ENCODE measurements at regions not wholly inside any gene's neighbourhood (a gene's known extent, or its start where the extent isn't known, plus 50 kb on each side); places are given as distances from the start of the nearest gene placed in this dataset.

DNA sequence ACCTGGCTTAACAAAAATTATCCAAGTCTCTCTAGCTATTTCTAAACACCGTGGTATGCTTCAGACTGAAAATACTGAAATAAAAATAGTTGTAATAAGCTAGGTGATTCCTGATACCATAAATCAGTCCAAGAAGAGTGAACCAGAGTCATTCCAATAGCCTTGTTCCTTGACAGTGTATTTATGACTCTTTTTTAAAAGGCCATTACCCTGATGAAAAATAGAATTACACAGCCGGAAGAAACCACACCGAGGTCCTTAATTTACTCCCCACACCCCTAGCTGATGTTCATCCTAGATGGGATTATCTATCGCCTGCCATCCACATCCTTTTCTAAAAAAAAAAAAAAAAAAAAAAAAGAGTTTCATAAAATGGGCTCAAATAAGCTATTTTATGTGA, 457.6 kb upstream of the GRAMD2B start:
- H3K36me3 ChIP-seq, result no peaks in the 10 kb centered on the region
- H3K4me3 ChIP-seq (ENCODE audit: low read depth, low read length), result no peak overlapping the region
- TF ChIP-seq, protein P1, sequence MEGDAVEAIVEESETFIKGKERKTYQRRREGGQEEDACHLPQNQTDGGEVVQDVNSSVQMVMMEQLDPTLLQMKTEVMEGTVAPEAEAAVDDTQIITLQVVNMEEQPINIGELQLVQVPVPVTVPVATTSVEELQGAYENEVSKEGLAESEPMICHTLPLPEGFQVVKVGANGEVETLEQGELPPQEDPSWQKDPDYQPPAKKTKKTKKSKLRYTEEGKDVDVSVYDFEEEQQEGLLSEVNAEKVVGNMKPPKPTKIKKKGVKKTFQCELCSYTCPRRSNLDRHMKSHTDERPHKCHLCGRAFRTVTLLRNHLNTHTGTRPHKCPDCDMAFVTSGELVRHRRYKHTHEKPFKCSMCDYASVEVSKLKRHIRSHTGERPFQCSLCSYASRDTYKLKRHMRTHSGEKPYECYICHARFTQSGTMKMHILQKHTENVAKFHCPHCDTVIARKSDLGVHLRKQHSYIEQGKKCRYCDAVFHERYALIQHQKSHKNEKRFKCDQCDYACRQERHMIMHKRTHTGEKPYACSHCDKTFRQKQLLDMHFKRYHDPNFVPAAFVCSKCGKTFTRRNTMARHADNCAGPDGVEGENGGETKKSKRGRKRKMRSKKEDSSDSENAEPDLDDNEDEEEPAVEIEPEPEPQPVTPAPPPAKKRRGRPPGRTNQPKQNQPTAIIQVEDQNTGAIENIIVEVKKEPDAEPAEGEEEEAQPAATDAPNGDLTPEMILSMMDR (IDR thresholded peaks at IDR 0.05; ENCODE audit: low read depth, low read length), result no peak
- no peaks in the 10 kb centered on the region for H3K27me3 ChIP-seq (ENCODE audit: insufficient read depth, low read depth, severe bottlenecking)
- peaks cover 3% of the 10 kb centered on the region for H3K9me3 ChIP-seq (ENCODE audit: severe bottlenecking)
- DNase-seq, result no peak
- no peak overlapping the region for H3K27ac ChIP-seq

DNA sequence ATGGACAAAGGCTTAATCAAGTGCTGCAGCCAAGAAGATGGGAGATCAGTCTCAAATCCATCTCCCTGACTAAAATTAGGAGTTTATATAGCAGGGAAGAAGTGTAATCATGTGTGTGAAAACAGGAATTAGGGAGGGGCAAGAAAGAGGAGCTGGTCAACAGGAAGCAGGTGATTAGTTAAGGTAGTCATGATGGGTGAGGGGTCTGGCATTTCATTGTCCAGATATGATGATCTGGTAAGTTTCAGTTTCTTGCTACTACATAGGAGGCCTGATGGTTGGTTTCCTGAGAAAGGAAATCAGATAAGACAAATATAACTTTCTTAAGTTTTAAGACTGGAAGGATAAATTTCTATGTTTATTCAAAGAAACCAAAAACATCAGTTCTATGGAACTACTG, 455.6 kb upstream of the GRAMD2B start:
- H3K4me3 ChIP-seq (ENCODE audit: low read depth, low read length), result no peak overlapping the region
- no peak for DNase-seq
- H3K36me3 ChIP-seq, result no peaks in the 10 kb centered on the region
- TF ChIP-seq, protein P1 (IDR thresholded peaks at IDR 0.05; ENCODE audit: low read depth, low read length), result no peak
- no peak overlapping the region for H3K27ac ChIP-seq
- peaks cover 3% of the 10 kb centered on the region for H3K9me3 ChIP-seq (ENCODE audit: severe bottlenecking)
- no peaks in the 10 kb centered on the region for H3K27me3 ChIP-seq (ENCODE audit: insufficient read depth, low read depth, severe bottlenecking)

DNA sequence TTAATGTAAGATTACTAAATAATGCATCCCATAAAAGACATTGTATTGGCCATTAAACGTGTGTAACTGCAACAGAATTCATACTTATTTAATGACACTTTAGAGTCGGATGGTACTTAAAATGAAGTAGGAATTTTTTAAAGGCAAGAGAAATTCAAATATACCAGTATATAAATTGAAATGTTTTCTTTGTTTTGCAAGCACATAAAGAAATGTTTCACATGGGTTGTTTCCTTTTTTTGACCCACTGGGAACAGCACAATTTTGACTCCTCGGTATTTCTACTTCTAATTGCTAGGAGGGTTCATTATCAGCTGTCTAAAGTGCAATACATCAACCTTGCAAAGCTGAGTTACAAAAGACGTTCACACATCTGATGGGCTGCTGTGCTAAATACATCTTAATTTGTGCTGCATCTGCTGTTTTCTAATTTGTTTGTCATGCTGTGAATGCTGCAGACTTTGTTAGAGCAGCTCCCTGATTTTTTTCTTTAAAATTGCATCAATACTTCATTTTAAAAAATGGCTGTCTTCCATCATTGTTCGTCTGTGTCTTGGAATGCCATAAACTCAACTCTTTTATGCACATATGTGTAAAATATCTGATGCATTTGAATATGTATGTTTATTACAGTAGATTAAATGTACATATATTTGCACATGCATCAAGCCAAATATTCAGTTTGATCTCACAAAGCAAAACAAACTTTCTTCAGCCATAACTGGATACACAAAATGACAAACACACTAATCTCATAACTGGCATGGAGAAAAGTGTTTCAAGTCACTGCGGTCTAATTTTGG, 454.0 kb upstream of the GRAMD2B start:
- H3K9me3 ChIP-seq (ENCODE audit: severe bottlenecking), result peaks cover 3% of the 10 kb centered on the region
- H3K27ac ChIP-seq, result no peak overlapping the region
- TF ChIP-seq, protein P1 (IDR thresholded peaks at IDR 0.05; ENCODE audit: low read depth, low read length), result no peak
- no peaks in the 10 kb centered on the region for H3K27me3 ChIP-seq (ENCODE audit: insufficient read depth, low read depth, severe bottlenecking)
- H3K36me3 ChIP-seq, result no peaks in the 10 kb centered on the region
- no peak for DNase-seq
- H3K4me3 ChIP-seq (ENCODE audit: low read depth, low read length), result no peak overlapping the region

DNA sequence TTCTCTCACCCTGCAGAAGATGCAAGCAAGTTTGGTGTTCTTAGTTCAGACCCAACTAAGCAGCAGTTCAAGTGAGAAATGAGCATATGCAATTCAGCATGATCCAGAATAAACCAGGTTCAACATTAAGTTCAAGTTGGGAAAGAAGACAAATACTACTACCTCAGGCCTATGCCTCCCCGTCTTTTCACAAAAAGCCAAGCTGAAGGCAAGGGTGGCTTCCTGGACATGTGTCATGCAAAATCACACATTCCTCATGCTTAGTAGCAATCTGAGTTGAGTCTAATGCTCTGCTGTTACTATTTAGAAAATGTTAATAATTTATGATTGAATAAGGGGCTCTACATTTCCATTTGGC, 453.4 kb upstream of the GRAMD2B start:
- H3K9me3 ChIP-seq (ENCODE audit: severe bottlenecking), result peaks cover 3% of the 10 kb centered on the region
- TF ChIP-seq, protein P1 (IDR thresholded peaks at IDR 0.05; ENCODE audit: low read depth, low read length), result no peak
- H3K27ac ChIP-seq, result no peak overlapping the region
- no peak for DNase-seq
- no peaks in the 10 kb centered on the region for H3K36me3 ChIP-seq
- no peak overlapping the region for H3K4me3 ChIP-seq (ENCODE audit: low read depth, low read length)
- no peaks in the 10 kb centered on the region for H3K27me3 ChIP-seq (ENCODE audit: insufficient read depth, low read depth, severe bottlenecking)

DNA sequence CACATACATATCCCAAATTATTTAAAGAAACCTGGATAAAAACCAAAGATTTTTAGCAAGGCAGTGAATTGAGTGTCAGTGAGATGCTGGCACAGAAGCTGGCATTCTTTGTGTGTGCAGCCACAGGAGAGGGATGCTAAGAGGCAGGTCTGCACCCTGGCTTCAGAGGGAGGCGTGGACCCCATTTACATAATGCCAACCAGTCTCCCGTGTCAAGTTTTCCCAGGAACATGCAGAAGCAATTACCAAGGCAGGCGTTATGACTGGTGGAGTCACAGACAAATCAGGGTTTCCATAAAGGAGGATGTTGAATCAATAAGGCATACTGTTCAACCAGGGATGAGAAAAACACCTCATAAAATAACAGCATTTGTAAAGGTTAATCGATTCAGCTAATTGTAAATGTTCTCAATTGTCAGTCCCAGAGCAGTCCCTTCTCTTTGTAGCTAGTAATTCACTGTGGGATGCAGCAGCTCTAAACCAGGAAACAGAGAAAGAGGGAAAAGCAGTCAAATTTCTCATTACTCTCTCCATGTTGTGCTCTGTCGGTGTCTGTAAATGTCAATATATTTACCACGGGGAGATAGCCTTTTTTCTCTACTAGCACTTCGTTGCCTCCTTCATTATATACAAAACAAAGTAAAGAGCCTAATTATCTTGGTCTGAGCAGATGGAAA, 452.4 kb upstream of the GRAMD2B start:
- no peak overlapping the region for H3K4me3 ChIP-seq (ENCODE audit: low read depth, low read length)
- H3K9me3 ChIP-seq (ENCODE audit: severe bottlenecking), result peaks cover 3% of the 10 kb centered on the region
- H3K36me3 ChIP-seq, result no peaks in the 10 kb centered on the region
- H3K27me3 ChIP-seq (ENCODE audit: insufficient read depth, low read depth, severe bottlenecking), result no peaks in the 10 kb centered on the region
- DNase-seq, result no peak
- H3K27ac ChIP-seq, result no peak overlapping the region
- TF ChIP-seq, protein P1 (IDR thresholded peaks at IDR 0.05; ENCODE audit: low read depth, low read length), result no peak

Data from WERI-Rb-1 (cell line).